A549 (cell line): ENCODE measurements at regions not wholly inside any gene's neighbourhood (a gene's known extent, or its start where the extent isn't known, plus 50 kb on each side); places are given as distances from the start of the nearest gene placed in this dataset.
"Not testable (repeated sequence)": the region's sequence is repeated elsewhere in the genome, so short reads cannot be mapped to it uniquely, and the experiment has no call there.

Experiments used
- ATAC-seq, 2 experiments: fragments of 200-7000 bp in 1 of 2; fragments of >200 bp in 1 of 2; cut with Nextera tagmentation in 1 of 2; cut with Tn5 transposase in 1 of 2; 3 replicates each; pipeline versions ENCODE4 v1.8.0 to v1.9.1; 2018 to 2020; ENCODE audit warnings: mild to moderate bottlenecking in 1 of 2, moderate library complexity in 1 of 2
- CTCF ChIA-PET: fragments of 300-600 bp; sonication (Branson Sonifier 250); formaldehyde crosslinking; extraction: SDS; loops from one replicate; lab custom pipeline; 2021; ENCODE audit warnings: antibody characterized with exemption, inconsistent platforms; lab: Yijun Ruan, JAX
- POLR2A ChIA-PET: fragments of 350-600 bp; formaldehyde crosslinking; extraction: SDS; loops from one replicate; lab custom pipeline; 2021; ENCODE audit warnings: antibody characterized with exemption, inconsistent platforms; lab: Yijun Ruan, JAX
- DNase-seq, 2 experiments: peaks; one replicate each; pipeline versions ENCODE4 v3.0.0 to v3.0.0-alpha.2; 2011 to 2016; ENCODE audit warnings: low read depth in 1 of 2, low spot score in 1 of 2
- FAIRE-seq: peaks from 2 replicates; lab custom pipeline; 2011; peaks lifted over from hg19 to GRCh38; lab: Jason Lieb, UNC
- H3K27ac ChIP-seq, 2 experiments: fragments of >200 bp; sonication (Bioruptor Twin); formaldehyde crosslinking; 3 replicates each; pipeline ENCODE4 v1.5.1; 2016 to 2017
- H3K4me1 ChIP-seq: fragments of >200 bp; sonication (Bioruptor Twin); formaldehyde crosslinking; 3 replicates; pipeline ENCODE4 v1.6.1; 2016
- H3K4me2 ChIP-seq: fragments of >200 bp; sonication (Bioruptor Twin); formaldehyde crosslinking; 3 replicates; pipeline ENCODE4 v1.6.1; 2016
- H3K4me3 ChIP-seq: fragments of >200 bp; sonication (Bioruptor Twin); formaldehyde crosslinking; 3 replicates; pipeline ENCODE4 v1.5.1; 2016
- H3K9me3 ChIP-seq: fragments of >200 bp; sonication (Bioruptor Twin); formaldehyde crosslinking; 3 replicates; pipeline ENCODE4 v1.6.1; 2016
- BHLHE40 ChIP-seq: IDR thresholded peaks from 2 replicates; pipeline ENCODE4 v1.6.1; 2012; ENCODE audit warnings: low read depth, low read length, inconsistent platforms
- CBX8 ChIP-seq: fragments of 200-600 bp; sonication (generic); IDR thresholded peaks from 2 replicates; pipeline ENCODE4 v1.6.1; 2016
- CEBPB ChIP-seq, 2 experiments: fragments of >200 bp in 1 of 2; sonication (Bioruptor Twin) in 1 of 2; formaldehyde crosslinking in 1 of 2; IDR thresholded peaks; 2 replicates each; pipeline ENCODE4 v1.6.1; 2012 to 2016
- EP300 ChIP-seq, 2 experiments: fragments of >200 bp; sonication (Bioruptor Twin); formaldehyde crosslinking; IDR thresholded peaks; 2 replicates in 1 of 2; 3 replicates in 1 of 2; pipeline ENCODE4 v1.6.1; 2016 to 2017
- ESRRA ChIP-seq: fragments of 150-350 bp; IDR thresholded peaks from 2 replicates; pipeline ENCODE4 v1.6.1; 2014; ENCODE audit warnings: mild to moderate bottlenecking, low read length, borderline replicate concordance
- FOSB ChIP-seq: fragments of 250-450 bp; sonication (Bioruptor Pico); IDR thresholded peaks from 2 replicates; pipeline ENCODE4 v1.5.0; 2020; ENCODE audit warnings: mild to moderate bottlenecking, moderate library complexity
- GATA3 ChIP-seq: IDR thresholded peaks from 2 replicates; pipeline ENCODE4 v1.6.1; 2012; ENCODE audit warnings: borderline replicate concordance
- HOXB13 ChIP-seq: fragments of 250-450 bp; sonication (Bioruptor Pico); IDR thresholded peaks from 2 replicates; pipeline ENCODE4 v1.5.0; 2020; ENCODE audit warnings: low read depth, mild to moderate bottlenecking, moderate library complexity
- JUN ChIP-seq, 2 experiments: fragments of >200 bp; sonication (Bioruptor Twin); formaldehyde crosslinking; IDR thresholded peaks; 2 replicates in 1 of 2; 3 replicates in 1 of 2; pipeline ENCODE4 v1.6.1; 2016 to 2017
- KDM1A ChIP-seq: fragments of 200-600 bp; sonication (generic); IDR thresholded peaks from 2 replicates; pipeline ENCODE4 v1.6.1; 2016; ENCODE audit warnings: low read depth, mild to moderate bottlenecking
- POLR2AphosphoS2 ChIP-seq: conservative IDR thresholded peaks from 2 replicates; pipeline ENCODE4 v1.6.1; 2012; ENCODE audit warnings: low read length, improper control_type of control experiment, inconsistent platforms
- RAD21 ChIP-seq, 2 experiments: fragments of >200 bp in 1 of 2; sonication (Bioruptor Twin) in 1 of 2; formaldehyde crosslinking in 1 of 2; IDR thresholded peaks in 1 of 2; conservative IDR thresholded peaks in 1 of 2; 2 replicates in 1 of 2; 3 replicates in 1 of 2; pipeline ENCODE4 v1.6.1; 2012 to 2018; ENCODE audit warnings: inconsistent platforms in 1 of 2
- RCOR1 ChIP-seq: fragments of 150-350 bp; IDR thresholded peaks from 2 replicates; pipeline ENCODE4 v1.6.1; 2014; ENCODE audit warnings: antibody characterized with exemption, low read length, low read depth
- TFCP2L1 ChIP-seq: fragments of 250-450 bp; sonication (Bioruptor Pico); IDR thresholded peaks from 2 replicates; pipeline ENCODE4 v1.5.0; 2021; ENCODE audit warnings: mild to moderate bottlenecking
- ZFP36 ChIP-seq: fragments of 450-650 bp; IDR thresholded peaks from 2 replicates; pipeline ENCODE4 v1.6.1; 2014; ENCODE audit warnings: borderline replicate concordance; ENCODE audit not compliant: partially characterized antibody
- WGBS: methylation state at CpG from one replicate; pipeline ENCODE4 v1.1.6; 2017; ENCODE audit errors: missing lambda C conversion rate; 5-methylcytosine and 5-hydroxymethylcytosine counted together
- TF ChIP-seq, protein P1 (sequence below): IDR thresholded peaks from 2 replicates; pipeline ENCODE4 v1.6.1; 2012
- TF ChIP-seq, protein P2 (sequence below): IDR thresholded peaks from 2 replicates; pipeline ENCODE4 v1.6.1; 2012; ENCODE audit warnings: low read depth, borderline replicate concordance
- TF ChIP-seq, protein P3 (sequence below): fragments of >200 bp; sonication (Bioruptor Twin); formaldehyde crosslinking; IDR thresholded peaks from 2 replicates; pipeline ENCODE4 v1.6.1; 2016
- TF ChIP-seq, protein P4 (sequence below): fragments of 250-450 bp; sonication (Bioruptor Pico); IDR thresholded peaks from 2 replicates; pipeline ENCODE4 v1.5.0; 2021; ENCODE audit warnings: mild to moderate bottlenecking, moderate library complexity, borderline replicate concordance
- TF ChIP-seq, protein P5 (sequence below): fragments of 250-450 bp; sonication (Bioruptor Pico); IDR thresholded peaks from 2 replicates; pipeline ENCODE4 v1.5.0; 2020; ENCODE audit warnings: low read depth, mild to moderate bottlenecking, moderate library complexity

DNA sequence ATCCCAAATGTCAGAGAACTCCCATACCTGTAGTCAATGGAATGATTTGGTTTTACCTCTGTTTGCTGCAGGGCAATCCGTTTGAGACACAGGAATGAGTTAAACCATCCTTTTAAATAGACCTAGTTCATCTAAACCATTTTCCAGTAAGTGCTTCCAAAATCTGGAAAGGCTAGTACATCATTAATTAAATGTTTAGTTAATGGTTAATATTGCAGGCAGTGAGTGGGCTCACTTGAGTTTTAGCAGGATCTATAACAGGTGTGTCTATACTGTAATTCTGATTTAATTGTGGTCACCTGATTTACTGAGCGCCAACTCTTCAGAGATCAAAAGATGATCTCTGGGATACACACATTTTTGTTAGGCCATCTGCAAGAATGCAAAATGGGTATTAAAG, 353.9 kb upstream of the ROPN1 start:
- ATAC-seq (no peak), DNase-seq (no peak), FAIRE-seq (no peak)
- Histone ChIP-seq H3K4me1 (no peaks in the 10 kb centered on the region), H3K4me2 (no peak overlapping the region), H3K9me3 (no peaks in the 10 kb centered on the region), H3K4me3 (no peak overlapping the region), H3K27ac (no peak overlapping the region)
- CTCF ChIA-PET = no interaction called here
- 34% methylated on average over 2 of the region's 2 CpGs for WGBS
- TF ChIP-seq CBX8 (no peak), ZFP36 (no peak), POLR2AphosphoS2 (no peak), EP300 (IDR thresholded peaks at IDR 0.05) (no peak), FOSB (CRISPR knock-in tag) (no peak)
- POLR2A ChIA-PET = no interaction called here

DNA sequence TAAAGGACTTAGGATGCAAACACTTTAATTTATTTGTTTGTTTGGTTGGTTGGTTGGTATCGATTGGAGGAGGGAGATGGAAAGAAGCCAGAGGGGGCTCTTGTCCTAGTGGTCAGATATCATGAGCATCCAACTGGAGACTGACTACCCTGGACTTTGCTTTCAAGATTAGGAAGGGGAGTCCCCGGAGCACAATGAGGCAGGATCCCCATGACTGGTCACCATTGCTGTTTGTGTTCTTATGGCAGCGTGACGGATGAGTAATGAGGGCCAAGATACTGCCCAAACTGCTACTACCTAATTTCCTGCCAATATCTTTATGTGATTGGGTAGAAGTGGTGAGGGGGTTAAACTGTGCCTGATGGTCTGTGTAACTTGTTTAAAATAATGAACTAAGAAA, 354.6 kb upstream of the ROPN1 start:
- DNase-seq = no peak
- POLR2A ChIA-PET = no interaction called here
- TF ChIP-seq KDM1A (no peak), GATA3 (no peak), HOXB13 (CRISPR knock-in tag) (no peak), RCOR1 (no peak), FOSB (CRISPR knock-in tag) (no peak), TFCP2L1 (no peak), ESRRA (no peak)
- TF ChIP-seq, protein P1, sequence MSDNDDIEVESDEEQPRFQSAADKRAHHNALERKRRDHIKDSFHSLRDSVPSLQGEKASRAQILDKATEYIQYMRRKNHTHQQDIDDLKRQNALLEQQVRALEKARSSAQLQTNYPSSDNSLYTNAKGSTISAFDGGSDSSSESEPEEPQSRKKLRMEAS = no peak
- TF ChIP-seq, protein P2, sequence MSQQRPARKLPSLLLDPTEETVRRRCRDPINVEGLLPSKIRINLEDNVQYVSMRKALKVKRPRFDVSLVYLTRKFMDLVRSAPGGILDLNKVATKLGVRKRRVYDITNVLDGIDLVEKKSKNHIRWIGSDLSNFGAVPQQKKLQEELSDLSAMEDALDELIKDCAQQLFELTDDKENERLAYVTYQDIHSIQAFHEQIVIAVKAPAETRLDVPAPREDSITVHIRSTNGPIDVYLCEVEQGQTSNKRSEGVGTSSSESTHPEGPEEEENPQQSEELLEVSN = no peak
- WGBS = 51% methylated on average over 4 of the region's 4 CpGs
- no peak for FAIRE-seq
- H3K4me3 ChIP-seq = no peak overlapping the region
- no peaks in the 10 kb centered on the region for H3K9me3 ChIP-seq
- no peak overlapping the region for H3K4me2 ChIP-seq
- H3K4me1 ChIP-seq = peaks cover 5% of the 10 kb centered on the region; the same call in 2 of the 3 replicates
- H3K27ac ChIP-seq = no peak overlapping the region
- CTCF ChIA-PET = interaction anchor here (2.0 kb wide), 1 partner anchor 204 kb away, joined by 11 read pairs; no protein-coding TSS in a partner anchor
- ATAC-seq = no peak

DNA sequence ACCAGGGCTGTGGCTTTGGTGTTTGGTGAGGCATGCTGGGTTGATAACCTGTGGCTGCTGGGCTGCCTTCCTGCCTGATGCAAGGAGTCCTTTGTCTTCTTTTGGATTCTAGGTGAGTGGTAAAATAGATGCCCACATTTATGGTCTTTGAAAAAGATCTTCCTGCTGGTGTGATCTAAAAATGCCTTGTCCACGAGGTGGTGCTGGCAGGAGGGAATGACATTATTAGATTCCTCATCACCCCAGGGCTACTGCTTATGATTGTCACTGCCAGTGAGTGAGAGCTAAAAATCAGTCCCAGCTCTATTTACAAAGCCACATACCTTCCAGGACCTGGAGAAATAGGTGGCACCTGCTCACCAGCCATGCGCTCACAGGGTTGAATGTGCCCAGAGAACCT, 355.5 kb upstream of the ROPN1 start:
- TF ChIP-seq CEBPB (IDR thresholded peaks at IDR 0.05) = no peak
- TF ChIP-seq, protein P3, sequence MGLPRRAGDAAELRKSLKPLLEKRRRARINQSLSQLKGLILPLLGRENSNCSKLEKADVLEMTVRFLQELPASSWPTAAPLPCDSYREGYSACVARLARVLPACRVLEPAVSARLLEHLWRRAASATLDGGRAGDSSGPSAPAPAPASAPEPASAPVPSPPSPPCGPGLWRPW = no peak
- no peak for TF ChIP-seq CBX8
- no peak for TF ChIP-seq BHLHE40
- TF ChIP-seq RAD21 (conservative IDR thresholded peaks at IDR 0.05 in 1 of 2, IDR thresholded peaks at IDR 0.05 in 1 of 2) = peak in 1 of 2 experiments; percentile 17; a peak in 1 of 5 replicates
- TF ChIP-seq JUN (IDR thresholded peaks at IDR 0.05) = no peak
- TF ChIP-seq, protein P4, sequence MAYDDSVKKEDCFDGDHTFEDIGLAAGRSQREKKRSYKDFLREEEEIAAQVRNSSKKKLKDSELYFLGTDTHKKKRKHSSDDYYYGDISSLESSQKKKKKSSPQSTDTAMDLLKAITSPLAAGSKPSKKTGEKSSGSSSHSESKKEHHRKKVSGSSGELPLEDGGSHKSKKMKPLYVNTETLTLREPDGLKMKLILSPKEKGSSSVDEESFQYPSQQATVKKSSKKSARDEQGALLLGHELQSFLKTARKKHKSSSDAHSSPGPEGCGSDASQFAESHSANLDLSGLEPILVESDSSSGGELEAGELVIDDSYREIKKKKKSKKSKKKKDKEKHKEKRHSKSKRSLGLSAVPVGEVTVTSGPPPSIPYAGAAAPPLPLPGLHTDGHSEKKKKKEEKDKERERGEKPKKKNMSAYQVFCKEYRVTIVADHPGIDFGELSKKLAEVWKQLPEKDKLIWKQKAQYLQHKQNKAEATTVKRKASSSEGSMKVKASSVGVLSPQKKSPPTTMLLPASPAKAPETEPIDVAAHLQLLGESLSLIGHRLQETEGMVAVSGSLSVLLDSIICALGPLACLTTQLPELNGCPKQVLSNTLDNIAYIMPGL (CRISPR knock-in tag) = no peak
- TF ChIP-seq, protein P5, sequence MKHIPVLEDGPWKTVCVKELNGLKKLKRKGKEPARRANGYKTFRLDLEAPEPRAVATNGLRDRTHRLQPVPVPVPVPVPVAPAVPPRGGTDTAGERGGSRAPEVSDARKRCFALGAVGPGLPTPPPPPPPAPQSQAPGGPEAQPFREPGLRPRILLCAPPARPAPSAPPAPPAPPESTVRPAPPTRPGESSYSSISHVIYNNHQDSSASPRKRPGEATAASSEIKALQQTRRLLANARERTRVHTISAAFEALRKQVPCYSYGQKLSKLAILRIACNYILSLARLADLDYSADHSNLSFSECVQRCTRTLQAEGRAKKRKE (CRISPR knock-in tag) = no peak
- Histone ChIP-seq H3K4me3 (no peak overlapping the region), H3K4me2 (no peak overlapping the region), H3K27ac (no peak overlapping the region), H3K4me1 (peaks cover 6% of the 10 kb centered on the region; the same call in 2 of the 3 replicates), H3K9me3 (no peaks in the 10 kb centered on the region)
- DNase-seq (no peak), ATAC-seq (peak; percentile 36 to 58; a peak in 2 of 6 replicates), FAIRE-seq (no peak)
- ChIA-PET POLR2A (no interaction called here), CTCF (interaction anchor here (0.6 to 9.6 kb wide), 6 partner anchors 12 to 466 kb away, joined by 3 to 110 read pairs (median 8); no protein-coding TSS in a partner anchor)
- 53% methylated on average over 2 of the region's 2 CpGs for WGBS

DNA sequence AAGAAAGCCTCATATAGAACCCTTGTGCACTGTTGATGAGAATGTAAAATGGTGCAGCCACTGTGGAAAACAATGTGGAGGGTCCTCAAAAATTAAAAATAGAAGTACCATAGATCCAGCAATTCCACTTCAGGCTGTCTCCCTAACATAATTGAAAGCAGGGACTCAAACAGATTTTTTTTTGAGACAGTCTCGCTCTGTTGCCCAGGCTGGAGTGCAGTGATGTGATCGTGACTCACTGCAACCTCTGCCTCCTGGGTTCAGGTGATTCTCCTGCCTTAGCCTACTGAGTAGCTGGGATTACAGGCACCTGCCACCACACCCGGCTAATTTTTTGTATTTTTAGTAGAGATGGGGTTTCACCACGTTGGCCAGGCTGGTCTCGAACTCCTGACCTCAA, 356.6 kb upstream of the ROPN1 start:
- H3K4me2 ChIP-seq, H3K27ac ChIP-seq, H3K4me3 ChIP-seq, H3K9me3 ChIP-seq, DNase-seq, H3K4me1 ChIP-seq, FAIRE-seq, ATAC-seq, POLR2A ChIA-PET: not testable (repeated sequence)
- CTCF ChIA-PET = interaction anchor here (1.0 to 9.6 kb wide), 5 partner anchors 11 to 211 kb away, joined by 3 to 110 read pairs (median 11); no protein-coding TSS in a partner anchor
- 26% methylated on average over 5 of the region's 5 CpGs for WGBS
